ENCODE measurements at regions not wholly inside any gene's neighbourhood (a gene's known extent, or its start where the extent isn't known, plus 50 kb on each side); places are given as distances from the start of the nearest gene placed in this dataset.

- TF ChIP-seq, protein P1, sequence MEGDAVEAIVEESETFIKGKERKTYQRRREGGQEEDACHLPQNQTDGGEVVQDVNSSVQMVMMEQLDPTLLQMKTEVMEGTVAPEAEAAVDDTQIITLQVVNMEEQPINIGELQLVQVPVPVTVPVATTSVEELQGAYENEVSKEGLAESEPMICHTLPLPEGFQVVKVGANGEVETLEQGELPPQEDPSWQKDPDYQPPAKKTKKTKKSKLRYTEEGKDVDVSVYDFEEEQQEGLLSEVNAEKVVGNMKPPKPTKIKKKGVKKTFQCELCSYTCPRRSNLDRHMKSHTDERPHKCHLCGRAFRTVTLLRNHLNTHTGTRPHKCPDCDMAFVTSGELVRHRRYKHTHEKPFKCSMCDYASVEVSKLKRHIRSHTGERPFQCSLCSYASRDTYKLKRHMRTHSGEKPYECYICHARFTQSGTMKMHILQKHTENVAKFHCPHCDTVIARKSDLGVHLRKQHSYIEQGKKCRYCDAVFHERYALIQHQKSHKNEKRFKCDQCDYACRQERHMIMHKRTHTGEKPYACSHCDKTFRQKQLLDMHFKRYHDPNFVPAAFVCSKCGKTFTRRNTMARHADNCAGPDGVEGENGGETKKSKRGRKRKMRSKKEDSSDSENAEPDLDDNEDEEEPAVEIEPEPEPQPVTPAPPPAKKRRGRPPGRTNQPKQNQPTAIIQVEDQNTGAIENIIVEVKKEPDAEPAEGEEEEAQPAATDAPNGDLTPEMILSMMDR (IDR thresholded peaks at IDR 0.05; ENCODE audit: poor library complexity) = no peak
- no peak for TF ChIP-seq EZH2 (IDR thresholded peaks at IDR 0.05; ENCODE audit: borderline replicate concordance)
- no peak for TF ChIP-seq EZH2phosphoT487 (IDR thresholded peaks at IDR 0.05; ENCODE audit: low read depth, severe bottlenecking, unreplicated experiment)
Observed at GRCh38 chr3:159645874-159646273, 342.8 kb upstream of the IL12A start.

Data from hepatocyte (in vitro differentiated cells).